ENCODE measurements at regions not wholly inside any gene's neighbourhood (a gene's known extent, or its start where the extent isn't known, plus 50 kb on each side); places are given as distances from the start of the nearest gene placed in this dataset.
"Not testable (repeated sequence)": the region's sequence is repeated elsewhere in the genome, so short reads cannot be mapped to it uniquely, and the experiment has no call there.

DNA sequence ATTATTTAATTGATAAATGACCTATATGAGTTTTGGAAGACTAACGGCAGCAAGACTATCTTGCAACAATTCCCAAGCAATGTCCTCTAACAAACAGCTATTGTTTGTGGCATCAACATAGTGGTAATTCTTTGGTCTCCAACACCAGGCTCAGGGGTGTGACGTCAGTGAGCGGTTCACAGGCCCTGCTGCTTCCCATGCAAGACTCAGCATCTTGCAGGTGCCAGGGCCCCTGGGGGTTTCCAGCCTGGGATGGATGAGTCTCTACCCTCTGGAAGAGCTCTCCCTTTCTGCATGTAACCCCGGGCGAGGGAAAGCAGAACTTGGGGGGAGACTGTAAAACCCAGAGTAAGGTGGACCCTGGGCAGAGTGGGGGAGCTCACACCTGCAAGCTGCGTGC, 164.7 kb downstream of the ACTR3B start:
- H3K4me3 ChIP-seq (ENCODE audit: low read depth, low read length), result no peak overlapping the region
- TF ChIP-seq, protein P1, sequence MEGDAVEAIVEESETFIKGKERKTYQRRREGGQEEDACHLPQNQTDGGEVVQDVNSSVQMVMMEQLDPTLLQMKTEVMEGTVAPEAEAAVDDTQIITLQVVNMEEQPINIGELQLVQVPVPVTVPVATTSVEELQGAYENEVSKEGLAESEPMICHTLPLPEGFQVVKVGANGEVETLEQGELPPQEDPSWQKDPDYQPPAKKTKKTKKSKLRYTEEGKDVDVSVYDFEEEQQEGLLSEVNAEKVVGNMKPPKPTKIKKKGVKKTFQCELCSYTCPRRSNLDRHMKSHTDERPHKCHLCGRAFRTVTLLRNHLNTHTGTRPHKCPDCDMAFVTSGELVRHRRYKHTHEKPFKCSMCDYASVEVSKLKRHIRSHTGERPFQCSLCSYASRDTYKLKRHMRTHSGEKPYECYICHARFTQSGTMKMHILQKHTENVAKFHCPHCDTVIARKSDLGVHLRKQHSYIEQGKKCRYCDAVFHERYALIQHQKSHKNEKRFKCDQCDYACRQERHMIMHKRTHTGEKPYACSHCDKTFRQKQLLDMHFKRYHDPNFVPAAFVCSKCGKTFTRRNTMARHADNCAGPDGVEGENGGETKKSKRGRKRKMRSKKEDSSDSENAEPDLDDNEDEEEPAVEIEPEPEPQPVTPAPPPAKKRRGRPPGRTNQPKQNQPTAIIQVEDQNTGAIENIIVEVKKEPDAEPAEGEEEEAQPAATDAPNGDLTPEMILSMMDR (IDR thresholded peaks at IDR 0.05; ENCODE audit: insufficient read depth, low read depth, low read length, missing control alignments), result no peak
- no peak for DNase-seq (ENCODE audit: low read depth)

DNA sequence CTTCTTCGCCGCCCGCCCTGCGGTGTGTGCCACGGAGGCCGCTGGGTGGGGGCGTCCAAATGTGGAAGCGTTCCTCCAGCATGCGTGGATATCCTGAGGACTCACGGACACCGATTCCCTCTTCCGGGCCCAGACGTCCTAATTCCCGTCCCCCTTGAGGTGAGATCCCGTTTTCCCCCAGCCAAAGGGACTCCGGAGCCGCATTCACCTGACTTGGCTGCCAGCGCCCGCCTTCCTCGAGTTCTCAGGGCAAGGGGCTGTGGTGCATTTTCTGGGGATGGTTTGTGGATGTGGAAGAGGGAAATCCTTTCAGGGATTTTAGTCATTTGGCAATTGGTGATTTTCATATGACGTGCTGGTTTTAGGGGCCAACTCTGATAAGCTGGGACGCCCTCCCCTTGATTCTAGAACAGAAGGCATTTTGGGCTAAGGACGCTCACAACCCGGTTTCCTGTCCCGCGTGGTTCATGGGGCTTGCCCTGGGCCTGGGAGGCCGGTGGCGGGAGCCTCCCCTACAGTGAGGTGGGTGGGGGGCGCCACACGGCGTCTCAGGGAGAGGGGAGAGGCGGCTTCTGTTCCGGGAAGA, 165.4 kb downstream of the ACTR3B start:
- DNase-seq (ENCODE audit: low read depth), result no peak
- TF ChIP-seq, protein P1 (IDR thresholded peaks at IDR 0.05; ENCODE audit: insufficient read depth, low read depth, low read length, missing control alignments), result no peak
- H3K4me3 ChIP-seq (ENCODE audit: low read depth, low read length), result no peak overlapping the region

DNA sequence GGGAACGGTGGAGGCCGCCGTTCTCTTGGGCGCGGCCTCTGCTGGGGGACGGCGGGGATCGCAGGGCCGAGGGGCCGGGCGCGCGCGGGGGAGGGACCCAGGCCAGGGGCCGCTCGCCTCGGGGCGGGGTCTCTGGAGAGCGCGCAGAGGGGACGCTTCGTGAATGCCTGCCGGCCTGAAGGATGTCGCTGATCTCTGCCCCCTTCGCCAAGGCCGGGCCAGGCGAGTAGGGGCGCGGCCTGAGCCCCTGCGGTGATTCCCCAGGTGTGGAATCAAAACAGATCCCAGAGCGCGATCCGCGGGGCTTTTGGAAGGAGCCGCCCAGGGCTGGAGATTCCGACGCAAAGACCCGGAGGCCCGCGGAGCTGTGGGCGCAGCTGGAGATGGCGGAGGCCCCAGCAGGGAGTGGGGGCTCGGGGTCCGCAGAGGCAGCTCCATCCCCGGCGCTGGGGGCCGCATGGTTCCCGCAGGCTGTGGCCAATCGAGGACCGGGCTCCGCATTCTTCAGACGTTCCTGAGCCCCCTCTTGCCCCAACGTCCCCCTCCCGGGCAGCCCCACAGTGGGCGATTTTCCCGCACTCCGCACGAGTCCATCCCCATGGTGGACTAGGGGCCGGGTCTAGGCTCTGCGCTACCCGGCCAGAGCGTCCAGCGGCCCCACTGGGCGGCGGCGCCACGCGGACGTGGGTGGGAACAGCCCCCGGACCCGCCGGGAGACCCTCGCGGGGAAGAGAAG, 166.0 kb downstream of the ACTR3B start:
- TF ChIP-seq, protein P1 (IDR thresholded peaks at IDR 0.05; ENCODE audit: insufficient read depth, low read depth, low read length, missing control alignments), result no peak
- H3K4me3 ChIP-seq (ENCODE audit: low read depth, low read length), result no peak overlapping the region
- no peak for DNase-seq (ENCODE audit: low read depth)

DNA sequence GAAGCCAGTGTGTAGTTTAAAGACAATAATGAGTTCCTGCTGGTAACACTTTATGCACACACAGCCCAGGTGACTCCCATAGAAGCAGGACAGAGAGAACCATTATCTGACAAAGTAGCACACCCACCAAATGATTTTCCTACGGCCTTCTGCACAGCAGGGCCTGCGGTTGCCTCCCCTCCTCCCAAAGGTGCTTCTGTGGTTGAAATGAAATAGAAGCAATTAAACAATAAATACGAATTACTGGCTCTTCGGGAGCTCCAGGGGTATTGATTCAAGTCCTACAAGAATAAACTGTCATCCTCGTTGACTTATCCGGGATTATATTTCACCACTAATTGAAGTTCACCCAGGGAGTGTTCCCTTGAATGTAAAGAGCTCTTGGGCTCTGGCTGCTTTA, 172.1 kb downstream of the ACTR3B start:
- H3K4me3 ChIP-seq (ENCODE audit: low read depth, low read length), result no peak overlapping the region
- DNase-seq (ENCODE audit: low read depth), result no peak
- TF ChIP-seq, protein P1 (IDR thresholded peaks at IDR 0.05; ENCODE audit: insufficient read depth, low read depth, low read length, missing control alignments), result no peak

DNA sequence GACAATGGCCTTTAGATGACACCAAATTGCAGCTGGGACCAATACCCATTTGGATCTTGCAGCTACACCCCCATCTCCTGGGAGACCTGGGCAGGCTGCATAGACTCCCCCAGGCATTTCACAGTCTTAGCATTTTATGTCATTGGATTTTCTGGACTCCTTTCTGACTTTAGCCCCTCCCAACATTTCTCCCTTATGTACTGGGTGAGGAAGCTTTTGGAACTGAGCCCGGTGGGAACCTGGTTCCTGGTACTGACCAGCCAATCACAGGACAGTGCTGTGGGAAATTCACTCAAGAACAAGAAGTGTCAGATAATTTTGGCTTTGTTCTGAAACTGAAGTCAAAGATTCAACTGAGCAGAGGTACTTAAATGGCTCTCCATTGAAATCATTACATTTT, 177.7 kb downstream of the ACTR3B start:
- H3K4me3 ChIP-seq (ENCODE audit: low read depth, low read length), result no peak overlapping the region
- TF ChIP-seq, protein P1 (IDR thresholded peaks at IDR 0.05; ENCODE audit: insufficient read depth, low read depth, low read length, missing control alignments), result no peak
- DNase-seq (ENCODE audit: low read depth), result no peak

DNA sequence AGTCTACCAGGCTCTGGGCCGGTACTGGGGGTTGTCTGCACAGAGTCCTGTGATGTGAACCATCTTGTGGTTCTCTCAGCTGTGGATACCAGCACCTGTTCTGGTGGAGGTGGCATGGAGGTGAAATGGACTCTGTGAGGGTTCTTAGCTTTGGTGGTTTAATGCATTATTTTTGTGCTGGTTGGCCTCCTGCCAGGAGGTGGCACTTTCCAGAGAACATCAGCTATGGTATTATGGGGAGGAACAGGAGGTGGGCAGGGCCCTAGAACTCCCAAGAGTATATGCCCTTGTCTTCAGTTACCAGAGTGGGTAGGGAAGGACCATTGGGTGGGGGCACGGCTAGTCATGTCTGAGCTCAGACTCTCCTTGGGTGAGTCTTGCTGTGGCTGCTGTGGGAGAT, 187.1 kb downstream of the ACTR3B start:
- not testable (repeated sequence) for DNase-seq (ENCODE audit: low read depth); H3K4me3 ChIP-seq (ENCODE audit: low read depth, low read length)

DNA sequence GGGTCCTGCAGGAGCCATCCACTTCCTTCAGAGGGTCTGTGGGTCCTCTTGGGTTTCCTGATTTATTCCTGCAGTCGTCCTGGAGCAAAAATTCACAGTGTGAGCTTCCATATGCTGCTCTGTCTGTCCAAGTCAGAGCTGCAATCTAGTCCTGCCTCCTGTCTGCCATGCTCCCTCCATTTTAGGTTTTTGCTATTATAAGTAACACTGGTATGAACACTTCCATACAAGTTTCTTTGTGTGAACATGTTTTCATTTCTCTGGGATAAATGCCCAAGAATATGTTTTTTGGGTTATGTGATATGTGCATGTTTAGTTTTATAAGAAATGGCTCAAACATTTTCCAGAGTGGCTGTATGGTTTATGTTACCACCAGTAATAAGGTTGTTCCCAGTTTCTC, 188.1 kb downstream of the ACTR3B start:
- no peak for DNase-seq (ENCODE audit: low read depth)
- TF ChIP-seq, protein P1 (IDR thresholded peaks at IDR 0.05; ENCODE audit: insufficient read depth, low read depth, low read length, missing control alignments), result no peak
- H3K4me3 ChIP-seq (ENCODE audit: low read depth, low read length), result no peak overlapping the region

Measured in GM12865 (cell line).